PC-9 (cell line): ENCODE measurements at regions not wholly inside any gene's neighbourhood (a gene's known extent, or its start where the extent isn't known, plus 50 kb on each side); places are given as distances from the start of the nearest gene placed in this dataset.

Experiments
- BruUV-seq: library from RNA; stranded (reverse); fragments of 400-500 nt; replicated peaks from 2 replicates; lab custom pipeline; 2021; lab: Mats Ljungman, UMichigan
- CTCF ChIA-PET: fragments of 300-600 bp; sonication (Branson Sonifier 250); formaldehyde crosslinking; loops from one replicate; lab custom pipeline; 2022; ENCODE audit warnings: antibody characterized with exemption; lab: Charles Lee
- POLR2A ChIA-PET: fragments of 300-600 bp; sonication (Branson Sonifier 250); formaldehyde crosslinking; loops from one replicate; lab custom pipeline; 2022; ENCODE audit warnings: antibody characterized with exemption; ENCODE audit not compliant: unreplicated experiment; lab: Charles Lee
- DNase-seq, 2 experiments: peaks; one replicate each; pipeline versions ENCODE4 v3.0.0 to v3.0.0-alpha.2; 2015 to 2022; ENCODE audit warnings: mixed read lengths in 1 of 2
- H2AFZ ChIP-seq: fragments of 200-600 bp; sonication (generic); 2 replicates; pipeline ENCODE4 v1.8.1; 2017; ENCODE audit warnings: antibody characterized with exemption
- H3F3A ChIP-seq: fragments of 200-600 bp; sonication (generic); 2 replicates; pipeline ENCODE4 v1.8.1; 2017; ENCODE audit warnings: antibody characterized with exemption, mild to moderate bottlenecking, low read depth; ENCODE audit not compliant: insufficient read depth
- H3K27ac ChIP-seq: fragments of 200-600 bp; sonication (generic); 2 replicates; pipeline ENCODE4 v1.6.1; 2016; ENCODE audit warnings: mixed run types
- H3K27me3 ChIP-seq: fragments of 200-600 bp; sonication (generic); 2 replicates; pipeline ENCODE4 v1.6.1; 2016; ENCODE audit warnings: low read depth, mixed run types; ENCODE audit not compliant: insufficient read depth
- H3K36me3 ChIP-seq: fragments of 200-600 bp; sonication (generic); 2 replicates; pipeline ENCODE4 v1.6.1; 2016; ENCODE audit warnings: low read depth, mixed run types
- H3K4me1 ChIP-seq: fragments of 200-600 bp; sonication (generic); replicated peaks from 2 replicates; pipeline ENCODE4 v1.6.1; 2016; ENCODE audit warnings: mixed run types; ENCODE audit not compliant: insufficient read depth
- H3K4me2 ChIP-seq: fragments of 200-600 bp; sonication (generic); 2 replicates; pipeline ENCODE4 v1.6.1; 2017; ENCODE audit warnings: mixed run types
- H3K4me3 ChIP-seq: fragments of 200-600 bp; sonication (generic); 2 replicates; pipeline ENCODE4 v1.6.1; 2016; ENCODE audit warnings: mixed run types
- H3K79me2 ChIP-seq: fragments of 200-600 bp; sonication (generic); 2 replicates; pipeline ENCODE4 v1.6.1; 2017; ENCODE audit warnings: low read depth, mixed run types
- H3K9me2 ChIP-seq: fragments of 200-600 bp; sonication (generic); 2 replicates; pipeline ENCODE4 v1.8.1; 2017; ENCODE audit warnings: mild to moderate bottlenecking; ENCODE audit not compliant: insufficient read depth
- H3K9me3 ChIP-seq: fragments of 200-600 bp; sonication (generic); 2 replicates; pipeline ENCODE4 v1.8.1; 2016; ENCODE audit warnings: low read depth; ENCODE audit not compliant: insufficient read depth
- H4K20me1 ChIP-seq: fragments of 200-600 bp; sonication (generic); 2 replicates; pipeline ENCODE4 v1.8.1; 2017; ENCODE audit not compliant: insufficient read depth
- CTCF ChIP-seq: fragments of 200-600 bp; sonication (generic); conservative IDR thresholded peaks from 2 replicates; pipeline ENCODE4 v1.6.1; 2017; ENCODE audit warnings: mixed run types, antibody characterized with exemption, mild to moderate bottlenecking, moderate library complexity
- EZH2 ChIP-seq: fragments of 200-600 bp; sonication (generic); IDR thresholded peaks from 2 replicates; pipeline ENCODE4 v1.8.0; 2017; ENCODE audit warnings: antibody characterized with exemption, low read depth
- intact Hi-C: fragments of 100-400 bp; cut with micrococcal nuclease; formaldehyde crosslinking; loops from one replicate; pipeline ENCODE4 v1.10.0; 2022; ENCODE audit not compliant: unreplicated experiment

GRCh38 chr11:101741479-101742175 is 157.8 kb upstream of the TRPC6 start:
- CTCF ChIA-PET = no interaction called here

GRCh38 chr11:101741061-101741460 is 157.3 kb upstream of the TRPC6 start:
- H3K27ac ChIP-seq = no peak overlapping the region
- intact Hi-C loops = no loop called here
- no TSS peak for BruUV-seq
- no peaks in the 10 kb centered on the region for H3K9me2 ChIP-seq
- peaks cover 4% of the 10 kb centered on the region for H3K9me3 ChIP-seq
- no peaks in the 10 kb centered on the region for H3K79me2 ChIP-seq
- ChIA-PET CTCF (no interaction called here), POLR2A (interaction anchor here (0.7 kb wide), 1 partner anchor 498 kb away, joined by 4 read pairs; no protein-coding TSS in a partner anchor)
- H2AFZ ChIP-seq = no peak overlapping the region
- H3K4me2 ChIP-seq = no peak overlapping the region
- no peaks in the 10 kb centered on the region for H4K20me1 ChIP-seq
- H3F3A ChIP-seq = no peaks in the 10 kb centered on the region
- H3K27me3 ChIP-seq = no peaks in the 10 kb centered on the region
- no peaks in the 10 kb centered on the region for H3K4me1 ChIP-seq
- no peak for DNase-seq
- no peaks in the 10 kb centered on the region for H3K36me3 ChIP-seq
- TF ChIP-seq EZH2 (no peak), CTCF (no peak)
- no peak overlapping the region for H3K4me3 ChIP-seq

More at GRCh38 chr11:101741479-101742175, 157.8 kb upstream of the TRPC6 start:
- Histone ChIP-seq H3K9me2 (no peaks in the 10 kb centered on the region), H3K79me2 (no peaks in the 10 kb centered on the region), H3K4me1 (no peaks in the 10 kb centered on the region), H3K27ac (no peak overlapping the region), H3K9me3 (peaks cover 4% of the 10 kb centered on the region), H3K4me2 (no peak overlapping the region), H4K20me1 (no peaks in the 10 kb centered on the region), H3F3A (no peaks in the 10 kb centered on the region), H3K36me3 (no peaks in the 10 kb centered on the region), H3K4me3 (no peak overlapping the region), H3K27me3 (no peaks in the 10 kb centered on the region), H2AFZ (no peak overlapping the region)
- intact Hi-C loops = no loop called here
- POLR2A ChIA-PET = interaction anchor here (0.7 kb wide), 2 partner anchors 19 to 498 kb away, joined by 4 to 10 read pairs; no protein-coding TSS in a partner anchor
- BruUV-seq = no TSS peak
- DNase-seq = no peak
- TF ChIP-seq EZH2 = no peak
- TF ChIP-seq CTCF = no peak

- TF ChIP-seq CTCF (no peak), EZH2 (no peak)
- Histone ChIP-seq H4K20me1 (no peaks in the 10 kb centered on the region), H2AFZ (no peak overlapping the region), H3K9me2 (0 out of 2 replicates have a peak, but pooled peaks cover 8% of the 10 kb centered on the region), H3K4me2 (no peak overlapping the region), H3K27me3 (no peaks in the 10 kb centered on the region), H3K4me1 (no peaks in the 10 kb centered on the region), H3K9me3 (peaks cover 4% of the 10 kb centered on the region; the same call in 1 of the 2 replicates), H3K27ac (no peak overlapping the region), H3K36me3 (no peaks in the 10 kb centered on the region), H3K79me2 (no peaks in the 10 kb centered on the region), H3F3A (no peaks in the 10 kb centered on the region), H3K4me3 (no peak overlapping the region)
- no TSS peak for BruUV-seq
- intact Hi-C loops = no loop called here
- POLR2A ChIA-PET = no interaction called here
- no peak for DNase-seq
- CTCF ChIA-PET = no interaction called here
These were observed 154.6 kb upstream of the TRPC6 start for GRCh38 chr11:101738452-101738851.
